HL-60 (cell line): ENCODE measurements at regions not wholly inside any gene's neighbourhood (a gene's known extent, or its start where the extent isn't known, plus 50 kb on each side); places are given as distances from the start of the nearest gene placed in this dataset.

Experiments
- DNase-seq, 2 experiments: peaks; one replicate each; pipeline ENCODE4 v3.0.0-alpha.2; 2010 to 2020; ENCODE audit warnings: low read depth in 1 of 2, low spot score in 1 of 2
- H3K27ac ChIP-seq: fragments of 250-450 bp; sonication (Bioruptor Pico); replicated peaks from 2 replicates; pipeline ENCODE4 v1.5.1; 2020; ENCODE audit warnings: mild to moderate bottlenecking, moderate library complexity
- H3K27me3 ChIP-seq: fragments of 250-450 bp; sonication (Bioruptor Pico); 2 replicates; pipeline ENCODE4 v1.5.1; 2021; ENCODE audit warnings: mild to moderate bottlenecking, moderate library complexity; ENCODE audit not compliant: insufficient read depth, poor library complexity, severe bottlenecking
- H3K4me3 ChIP-seq: replicated peaks from 2 replicates; pipeline ENCODE4 v1.5.1; 2011; ENCODE audit warnings: mild to moderate bottlenecking, control low read depth, low read length; ENCODE audit not compliant: insufficient read depth
- GABPA ChIP-seq: IDR thresholded peaks from 2 replicates; pipeline ENCODE4 v1.6.1; 2012; ENCODE audit warnings: low read depth
- POLR2AphosphoS5 ChIP-seq: IDR thresholded peaks from 2 replicates; pipeline ENCODE4 v1.6.1; 2012; ENCODE audit warnings: low read depth
- SPI1 ChIP-seq: IDR thresholded peaks from 2 replicates; pipeline ENCODE4 v1.6.1; 2012; ENCODE audit warnings: low read depth, mild to moderate bottlenecking, borderline replicate concordance
- TF ChIP-seq, protein P1 (sequence below): IDR thresholded peaks from 2 replicates; pipeline ENCODE4 v1.6.1; 2012; ENCODE audit warnings: low read depth; ENCODE audit not compliant: insufficient replicate concordance
- TF ChIP-seq, protein P2 (sequence below): IDR thresholded peaks from one replicate; pipeline ENCODE4 v1.5.1; 2011; ENCODE audit warnings: low read length, control low read depth, inconsistent platforms; ENCODE audit not compliant: insufficient read depth

DNA sequence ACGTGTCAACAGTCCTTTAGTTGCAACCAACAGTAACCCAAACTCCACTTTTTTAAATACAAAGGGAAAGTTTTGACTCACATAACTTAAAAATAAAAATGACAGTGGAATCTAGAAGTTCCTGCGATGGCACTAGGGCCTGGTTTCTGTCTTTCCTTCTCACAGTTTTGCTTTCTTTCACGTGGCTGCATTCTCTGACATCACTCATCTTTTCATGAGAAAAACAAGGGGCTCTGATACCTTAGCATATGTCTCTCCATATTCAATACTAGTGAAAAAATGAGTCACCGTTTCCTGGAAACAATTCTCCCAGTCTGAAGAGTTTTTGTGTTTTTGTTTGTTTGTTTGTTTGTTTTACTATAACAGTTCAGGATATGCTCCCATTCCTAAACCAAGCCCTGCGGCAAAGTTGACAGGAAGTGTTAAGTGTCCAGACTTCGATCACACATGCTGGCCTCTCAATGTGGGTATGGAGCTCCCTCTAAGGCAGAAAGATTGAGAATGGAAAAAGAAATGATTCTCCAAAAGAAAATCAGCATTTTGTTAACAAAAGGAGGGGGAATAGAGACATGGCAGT is 483.3 kb downstream of the TTLL7 start:
- no peak overlapping the region for H3K4me3 ChIP-seq
- H3K27me3 ChIP-seq: no peaks in the 10 kb centered on the region
- TF ChIP-seq GABPA: no peak
- TF ChIP-seq, protein P1, sequence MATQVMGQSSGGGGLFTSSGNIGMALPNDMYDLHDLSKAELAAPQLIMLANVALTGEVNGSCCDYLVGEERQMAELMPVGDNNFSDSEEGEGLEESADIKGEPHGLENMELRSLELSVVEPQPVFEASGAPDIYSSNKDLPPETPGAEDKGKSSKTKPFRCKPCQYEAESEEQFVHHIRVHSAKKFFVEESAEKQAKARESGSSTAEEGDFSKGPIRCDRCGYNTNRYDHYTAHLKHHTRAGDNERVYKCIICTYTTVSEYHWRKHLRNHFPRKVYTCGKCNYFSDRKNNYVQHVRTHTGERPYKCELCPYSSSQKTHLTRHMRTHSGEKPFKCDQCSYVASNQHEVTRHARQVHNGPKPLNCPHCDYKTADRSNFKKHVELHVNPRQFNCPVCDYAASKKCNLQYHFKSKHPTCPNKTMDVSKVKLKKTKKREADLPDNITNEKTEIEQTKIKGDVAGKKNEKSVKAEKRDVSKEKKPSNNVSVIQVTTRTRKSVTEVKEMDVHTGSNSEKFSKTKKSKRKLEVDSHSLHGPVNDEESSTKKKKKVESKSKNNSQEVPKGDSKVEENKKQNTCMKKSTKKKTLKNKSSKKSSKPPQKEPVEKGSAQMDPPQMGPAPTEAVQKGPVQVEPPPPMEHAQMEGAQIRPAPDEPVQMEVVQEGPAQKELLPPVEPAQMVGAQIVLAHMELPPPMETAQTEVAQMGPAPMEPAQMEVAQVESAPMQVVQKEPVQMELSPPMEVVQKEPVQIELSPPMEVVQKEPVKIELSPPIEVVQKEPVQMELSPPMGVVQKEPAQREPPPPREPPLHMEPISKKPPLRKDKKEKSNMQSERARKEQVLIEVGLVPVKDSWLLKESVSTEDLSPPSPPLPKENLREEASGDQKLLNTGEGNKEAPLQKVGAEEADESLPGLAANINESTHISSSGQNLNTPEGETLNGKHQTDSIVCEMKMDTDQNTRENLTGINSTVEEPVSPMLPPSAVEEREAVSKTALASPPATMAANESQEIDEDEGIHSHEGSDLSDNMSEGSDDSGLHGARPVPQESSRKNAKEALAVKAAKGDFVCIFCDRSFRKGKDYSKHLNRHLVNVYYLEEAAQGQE: no peak
- TF ChIP-seq SPI1: no peak
- no peak for TF ChIP-seq POLR2AphosphoS5
- TF ChIP-seq, protein P2, sequence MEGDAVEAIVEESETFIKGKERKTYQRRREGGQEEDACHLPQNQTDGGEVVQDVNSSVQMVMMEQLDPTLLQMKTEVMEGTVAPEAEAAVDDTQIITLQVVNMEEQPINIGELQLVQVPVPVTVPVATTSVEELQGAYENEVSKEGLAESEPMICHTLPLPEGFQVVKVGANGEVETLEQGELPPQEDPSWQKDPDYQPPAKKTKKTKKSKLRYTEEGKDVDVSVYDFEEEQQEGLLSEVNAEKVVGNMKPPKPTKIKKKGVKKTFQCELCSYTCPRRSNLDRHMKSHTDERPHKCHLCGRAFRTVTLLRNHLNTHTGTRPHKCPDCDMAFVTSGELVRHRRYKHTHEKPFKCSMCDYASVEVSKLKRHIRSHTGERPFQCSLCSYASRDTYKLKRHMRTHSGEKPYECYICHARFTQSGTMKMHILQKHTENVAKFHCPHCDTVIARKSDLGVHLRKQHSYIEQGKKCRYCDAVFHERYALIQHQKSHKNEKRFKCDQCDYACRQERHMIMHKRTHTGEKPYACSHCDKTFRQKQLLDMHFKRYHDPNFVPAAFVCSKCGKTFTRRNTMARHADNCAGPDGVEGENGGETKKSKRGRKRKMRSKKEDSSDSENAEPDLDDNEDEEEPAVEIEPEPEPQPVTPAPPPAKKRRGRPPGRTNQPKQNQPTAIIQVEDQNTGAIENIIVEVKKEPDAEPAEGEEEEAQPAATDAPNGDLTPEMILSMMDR: no peak
- no peak overlapping the region for H3K27ac ChIP-seq
- DNase-seq: no peak

DNA sequence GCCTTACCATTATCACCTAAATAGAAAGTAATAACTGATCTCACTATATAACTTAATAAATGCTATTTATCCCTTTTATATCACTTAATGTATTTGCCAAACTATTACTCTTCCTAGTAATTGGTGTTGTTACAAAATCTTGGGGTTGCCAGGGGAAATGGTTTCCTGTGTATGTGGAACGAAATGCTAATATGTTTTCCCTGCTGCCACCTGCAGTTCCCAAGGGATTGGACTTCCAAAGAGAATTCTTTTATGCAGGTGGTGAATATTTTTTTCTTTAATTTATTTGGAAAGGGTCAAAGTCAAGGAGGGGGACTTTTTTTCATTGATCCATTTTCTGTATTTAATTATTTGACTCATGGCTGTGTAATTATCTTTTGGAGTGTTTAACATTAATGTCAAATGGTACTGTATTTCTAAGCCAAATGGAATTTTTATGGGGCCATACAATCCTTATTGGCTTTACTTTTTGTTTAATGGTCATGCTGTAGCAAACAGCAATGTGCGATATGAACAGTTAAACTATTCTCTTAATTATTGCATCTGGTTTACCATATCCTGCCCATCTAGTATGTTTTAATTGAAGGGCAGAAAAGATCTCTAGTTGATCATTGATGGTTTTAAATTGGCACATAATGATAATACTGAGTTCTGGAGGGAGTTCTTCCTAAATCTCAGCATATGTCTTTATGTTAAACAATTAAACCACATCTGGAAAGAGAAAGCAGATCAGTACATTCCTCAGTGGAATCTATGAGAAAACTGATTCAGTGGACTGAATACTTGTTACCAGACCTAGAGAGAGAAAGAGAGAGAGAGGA is 486.3 kb downstream of the TTLL7 start:
- TF ChIP-seq, protein P1: no peak
- TF ChIP-seq GABPA (no peak), SPI1 (no peak), POLR2AphosphoS5 (no peak)
- TF ChIP-seq, protein P2: no peak
- H3K4me3 ChIP-seq: no peak overlapping the region
- no peaks in the 10 kb centered on the region for H3K27me3 ChIP-seq
- no peak for DNase-seq
- H3K27ac ChIP-seq: no peak overlapping the region

DNA sequence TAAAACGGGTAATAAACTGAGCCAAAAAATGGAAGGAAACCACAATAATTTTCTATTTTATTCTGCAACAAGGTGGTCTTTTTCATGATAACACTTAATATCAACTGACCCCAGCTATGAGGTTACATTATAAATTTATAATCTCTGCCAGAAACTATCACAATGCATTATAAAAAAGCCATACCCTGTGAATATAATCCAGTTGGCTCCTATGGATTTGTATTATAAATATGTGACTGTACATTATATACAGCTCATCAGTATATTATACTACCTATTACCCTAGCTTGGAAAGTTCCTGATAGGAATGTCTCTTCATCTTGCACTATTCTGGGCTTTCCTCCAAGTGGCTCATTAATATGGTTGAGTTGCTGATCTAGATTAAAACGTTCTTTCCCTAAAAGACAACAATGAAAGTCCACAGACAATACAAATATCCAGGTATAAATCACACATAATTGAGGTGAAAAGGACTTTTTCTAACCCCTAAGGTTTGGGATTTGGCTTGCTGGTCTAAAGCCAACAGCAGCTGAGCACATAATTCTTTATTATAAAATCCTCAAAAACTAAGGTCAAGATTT is 487.7 kb downstream of the TTLL7 start:
- TF ChIP-seq, protein P2: no peak
- TF ChIP-seq SPI1 (no peak), POLR2AphosphoS5 (no peak), GABPA (no peak)
- TF ChIP-seq, protein P1: no peak
- Histone ChIP-seq H3K27me3 (no peaks in the 10 kb centered on the region), H3K4me3 (no peak overlapping the region), H3K27ac (no peak overlapping the region)
- no peak for DNase-seq
